ACHN (cell line): ENCODE measurements at regions not wholly inside any gene's neighbourhood (a gene's known extent, or its start where the extent isn't known, plus 50 kb on each side); places are given as distances from the start of the nearest gene placed in this dataset.
"Not testable (repeated sequence)": the region's sequence is repeated elsewhere in the genome, so short reads cannot be mapped to it uniquely, and the experiment has no call there.

Source experiments
- DNase-seq: peaks from one replicate; pipeline ENCODE4 v3.0.0-alpha.2; 2015
- in situ Hi-C: cut with HindIII; loops from 2 replicates; pipeline ENCODE4 v1.10.0; 2017; ENCODE audit warnings: low sequenced_read_pairs, low pct_ligation_motif_present, low pct_unique_long_range_greater_than_20kb

- in situ Hi-C loops = no loop called here
- peak; percentile 71 for DNase-seq
Observed at GRCh38 chr13:27362064-27362751, 62.2 kb upstream of the GTF3A start.

- in situ Hi-C loops, DNase-seq: not testable (repeated sequence)
Observed at GRCh38 chr13:27363637-27364036, 60.8 kb upstream of the GTF3A start.

- DNase-seq = no peak
- in situ Hi-C loops = no loop called here
Observed at GRCh38 chr13:27367570-27367969, 56.8 kb upstream of the GTF3A start.

- no peak for DNase-seq
- in situ Hi-C loops = no loop called here
Observed at GRCh38 chr13:27370305-27370872, 54.0 kb upstream of the GTF3A start.

- in situ Hi-C loops = no loop called here
Observed at GRCh38 chr13:27371932-27372331, 52.5 kb upstream of the GTF3A start.

GRCh38 chr13:27372896-27373295 is 51.5 kb upstream of the GTF3A start:
- no peak for DNase-seq
- in situ Hi-C loops = no loop called here

More at GRCh38 chr13:27371932-27372331, 52.5 kb upstream of the GTF3A start:
- DNase-seq = no peak

GRCh38 chr13:27374126-27374613 is 50.2 kb upstream of the GTF3A start:
- DNase-seq = no peak
- in situ Hi-C loops = no loop called here
